ENCODE measurements at regions not wholly inside any gene's neighbourhood (a gene's known extent, or its start where the extent isn't known, plus 50 kb on each side); places are given as distances from the start of the nearest gene placed in this dataset.

GRCh38 chrX:74246524-74246923 lies 57.5 kb upstream of the ZCCHC13 start:
- TF ChIP-seq, protein P1, sequence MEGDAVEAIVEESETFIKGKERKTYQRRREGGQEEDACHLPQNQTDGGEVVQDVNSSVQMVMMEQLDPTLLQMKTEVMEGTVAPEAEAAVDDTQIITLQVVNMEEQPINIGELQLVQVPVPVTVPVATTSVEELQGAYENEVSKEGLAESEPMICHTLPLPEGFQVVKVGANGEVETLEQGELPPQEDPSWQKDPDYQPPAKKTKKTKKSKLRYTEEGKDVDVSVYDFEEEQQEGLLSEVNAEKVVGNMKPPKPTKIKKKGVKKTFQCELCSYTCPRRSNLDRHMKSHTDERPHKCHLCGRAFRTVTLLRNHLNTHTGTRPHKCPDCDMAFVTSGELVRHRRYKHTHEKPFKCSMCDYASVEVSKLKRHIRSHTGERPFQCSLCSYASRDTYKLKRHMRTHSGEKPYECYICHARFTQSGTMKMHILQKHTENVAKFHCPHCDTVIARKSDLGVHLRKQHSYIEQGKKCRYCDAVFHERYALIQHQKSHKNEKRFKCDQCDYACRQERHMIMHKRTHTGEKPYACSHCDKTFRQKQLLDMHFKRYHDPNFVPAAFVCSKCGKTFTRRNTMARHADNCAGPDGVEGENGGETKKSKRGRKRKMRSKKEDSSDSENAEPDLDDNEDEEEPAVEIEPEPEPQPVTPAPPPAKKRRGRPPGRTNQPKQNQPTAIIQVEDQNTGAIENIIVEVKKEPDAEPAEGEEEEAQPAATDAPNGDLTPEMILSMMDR (IDR thresholded peaks at IDR 0.05), result no peak
- TF ChIP-seq ZFX (IDR thresholded peaks at IDR 0.05; ENCODE audit: borderline replicate concordance), result no peak

Data from 22Rv1 (cell line).